Coronary artery (tissue), 2 donors: ENCODE measurements at regions not wholly inside any gene's neighbourhood (a gene's known extent, or its start where the extent isn't known, plus 50 kb on each side); places are given as distances from the start of the nearest gene placed in this dataset.

Experiments used
- DNase-seq: peaks from one replicate; pipeline ENCODE4 v3.0.0-alpha.2; 2017; ENCODE audit warnings: low spot score
- H3K27ac ChIP-seq, 2 donors: fragments of 200-600 bp; sonication (generic); one replicate each; pipeline ENCODE4 v1.5.1; 2016 to 2019
- H3K4me3 ChIP-seq: fragments of 200-600 bp; sonication (generic); 2 replicates; pipeline ENCODE4 v1.5.1; 2016; ENCODE audit warnings: mild to moderate bottlenecking, moderate library complexity
- CTCF ChIP-seq: fragments of 200-600 bp; sonication (generic); IDR thresholded peaks from one replicate; pipeline ENCODE4 v1.5.1; 2019; ENCODE audit warnings: antibody characterized with exemption

GRCh38 chr11:119863851-119864601 is 135.0 kb upstream of the NECTIN1 start:
- DNase-seq = no peak
- H3K4me3 ChIP-seq = no peak overlapping the region
- no peak for TF ChIP-seq CTCF
- no peak overlapping the region for H3K27ac ChIP-seq

GRCh38 chr11:119863236-119863635 is 134.2 kb upstream of the NECTIN1 start:
- no peak for DNase-seq
- H3K4me3 ChIP-seq = no peak overlapping the region
- H3K27ac ChIP-seq = no peak overlapping the region
- no peak for TF ChIP-seq CTCF

GRCh38 chr11:119861160-119861559 is 132.2 kb upstream of the NECTIN1 start:
- DNase-seq = no peak
- H3K27ac ChIP-seq = no peak overlapping the region
- no peak overlapping the region for H3K4me3 ChIP-seq
- TF ChIP-seq CTCF = no peak

- no peak for DNase-seq
- Histone ChIP-seq H3K4me3 (no peak overlapping the region), H3K27ac (no peak overlapping the region)
- TF ChIP-seq CTCF = no peak
These were observed 131.6 kb upstream of the NECTIN1 start for GRCh38 chr11:119860561-119861094.

GRCh38 chr11:119859684-119860083 is 130.7 kb upstream of the NECTIN1 start:
- Histone ChIP-seq H3K27ac (no peak overlapping the region), H3K4me3 (no peak overlapping the region)
- DNase-seq = no peak
- TF ChIP-seq CTCF = no peak

GRCh38 chr11:119858288-119858687 is 129.3 kb upstream of the NECTIN1 start:
- no peak overlapping the region for H3K27ac ChIP-seq
- DNase-seq = no peak
- TF ChIP-seq CTCF = no peak
- H3K4me3 ChIP-seq = no peak overlapping the region
